WTC11 (cell line): ENCODE measurements at regions not wholly inside any gene's neighbourhood (a gene's known extent, or its start where the extent isn't known, plus 50 kb on each side); places are given as distances from the start of the nearest gene placed in this dataset.

Experiments used
- ATAC-seq: fragments of 200-7000 bp; cut with Tn5 transposase; 2 replicates; pipeline ENCODE4 v1.10.0; 2021; ENCODE audit warnings: mild to moderate bottlenecking, moderate library complexity
- CTCF ChIA-PET: fragments of 300-600 bp; sonication (Branson Sonifier 250); formaldehyde crosslinking; loops from one replicate; lab custom pipeline; 2021; ENCODE audit warnings: antibody characterized with exemption; lab: Charles Lee
- POLR2A ChIA-PET: fragments of 350-600 bp; sonication (Branson Sonifier 250); formaldehyde crosslinking; loops from one replicate; lab custom pipeline; 2021; ENCODE audit warnings: antibody characterized with exemption; lab: Charles Lee
- DNase-seq: peaks from one replicate; pipeline ENCODE4 v3.0.0; 2021; ENCODE audit warnings: low spot score
- H3K27ac Mint-ChIP-seq: 2 replicates; pipeline ENCODE4 v1.8.0; 2021; ENCODE audit warnings: mixed read lengths
- H3K27me3 Mint-ChIP-seq: 2 replicates; pipeline ENCODE4 v1.8.0; 2021; ENCODE audit warnings: low read depth, mild to moderate bottlenecking, moderate library complexity, mixed read lengths
- H3K36me3 Mint-ChIP-seq: 2 replicates; pipeline ENCODE4 v1.8.0; 2021; ENCODE audit warnings: mixed read lengths
- H3K4me1 Mint-ChIP-seq: 2 replicates; pipeline ENCODE4 v1.8.0; 2022; ENCODE audit warnings: mixed read lengths
- H3K4me3 Mint-ChIP-seq: 2 replicates; pipeline ENCODE4 v1.8.0; 2021; ENCODE audit warnings: mild to moderate bottlenecking, moderate library complexity, mixed read lengths
- H3K9me3 Mint-ChIP-seq: 2 replicates; pipeline ENCODE4 v1.8.0; 2021; ENCODE audit warnings: mixed read lengths
- AFF4 ChIP-seq: sonication (generic); formaldehyde crosslinking; IDR thresholded peaks from 2 replicates; pipeline ENCODE4 v1.8.1; 2023; ENCODE audit warnings: mild to moderate bottlenecking, missing genetic modification reagents, borderline replicate concordance
- CBFB ChIP-seq: sonication (generic); formaldehyde crosslinking; IDR thresholded peaks from 2 replicates; pipeline ENCODE4 v1.8.1; 2022; ENCODE audit warnings: mild to moderate bottlenecking, low read depth, missing genetic modification reagents
- CREB1 ChIP-seq: sonication (generic); formaldehyde crosslinking; IDR thresholded peaks from 2 replicates; pipeline ENCODE4 v1.8.0; 2023; ENCODE audit warnings: mild to moderate bottlenecking, missing genetic modification reagents
- CREM ChIP-seq: sonication (generic); formaldehyde crosslinking; IDR thresholded peaks from 2 replicates; pipeline ENCODE4 v1.8.1; 2022; ENCODE audit warnings: mild to moderate bottlenecking, missing genetic modification reagents, moderate library complexity
- ERG ChIP-seq: fragments of 250-450 bp; sonication (Bioruptor Pico); IDR thresholded peaks from 2 replicates; pipeline ENCODE4 v1.8.0; 2021; ENCODE audit warnings: mild to moderate bottlenecking
- FOXK1 ChIP-seq: sonication (generic); formaldehyde crosslinking; IDR thresholded peaks from 2 replicates; pipeline ENCODE4 v1.8.0; 2022; ENCODE audit warnings: mild to moderate bottlenecking, moderate library complexity, missing genetic modification reagents
- GABPB1 ChIP-seq: sonication (generic); formaldehyde crosslinking; IDR thresholded peaks from 2 replicates; pipeline ENCODE4 v1.8.1; 2023; ENCODE audit warnings: mild to moderate bottlenecking, missing genetic modification reagents
- GRHL2 ChIP-seq: fragments of 250-450 bp; sonication (Bioruptor Pico); IDR thresholded peaks from 2 replicates; pipeline ENCODE4 v1.8.0; 2022; ENCODE audit warnings: mild to moderate bottlenecking, moderate library complexity; ENCODE audit not compliant: insufficient replicate concordance, severe bottlenecking
- JAZF1 ChIP-seq: fragments of 250-450 bp; sonication (Bioruptor Pico); IDR thresholded peaks from 2 replicates; pipeline ENCODE4 v1.9.0; 2021; ENCODE audit warnings: moderate library complexity, mild to moderate bottlenecking, inconsistent platforms
- KAT7 ChIP-seq: sonication (generic); formaldehyde crosslinking; IDR thresholded peaks from 2 replicates; pipeline ENCODE4 v1.8.1; 2023; ENCODE audit warnings: missing genetic modification reagents, mild to moderate bottlenecking, borderline replicate concordance
- NR2C2 ChIP-seq: sonication (generic); formaldehyde crosslinking; IDR thresholded peaks from 2 replicates; pipeline ENCODE4 v1.8.0; 2022; ENCODE audit warnings: mild to moderate bottlenecking, missing genetic modification reagents
- RELA ChIP-seq: sonication (generic); formaldehyde crosslinking; IDR thresholded peaks from 2 replicates; pipeline ENCODE4 v1.8.1; 2022; ENCODE audit warnings: missing genetic modification reagents, mild to moderate bottlenecking, borderline replicate concordance
- STAT6 ChIP-seq: sonication (generic); formaldehyde crosslinking; conservative IDR thresholded peaks from 2 replicates; pipeline ENCODE4 v1.8.1; 2023; ENCODE audit warnings: mild to moderate bottlenecking, low read depth, missing genetic modification reagents, moderate library complexity
- TEAD1 ChIP-seq: sonication (generic); formaldehyde crosslinking; IDR thresholded peaks from 2 replicates; pipeline ENCODE4 v1.8.0; 2022; ENCODE audit warnings: mild to moderate bottlenecking, missing genetic modification reagents
- TP53 ChIP-seq: sonication (generic); formaldehyde crosslinking; IDR thresholded peaks from 2 replicates; pipeline ENCODE4 v1.8.1; 2023; ENCODE audit warnings: mild to moderate bottlenecking, missing genetic modification reagents
- ZBTB21 ChIP-seq: sonication (generic); formaldehyde crosslinking; IDR thresholded peaks from 2 replicates; pipeline ENCODE4 v1.8.1; 2023; ENCODE audit warnings: mild to moderate bottlenecking, missing genetic modification reagents, borderline replicate concordance
- ZNF219 ChIP-seq: sonication (generic); formaldehyde crosslinking; IDR thresholded peaks from 2 replicates; pipeline ENCODE4 v1.8.0; 2023; ENCODE audit warnings: missing genetic modification reagents, mild to moderate bottlenecking, borderline replicate concordance
- ZNF317 ChIP-seq: sonication (generic); formaldehyde crosslinking; IDR thresholded peaks from 2 replicates; pipeline ENCODE4 v1.8.1; 2023; ENCODE audit warnings: low read depth, mild to moderate bottlenecking, moderate library complexity, missing genetic modification reagents, borderline replicate concordance
- ZNF396 ChIP-seq: fragments of 250-450 bp; sonication (Bioruptor Pico); IDR thresholded peaks from 2 replicates; pipeline ENCODE4 v1.8.0; 2021; ENCODE audit warnings: mild to moderate bottlenecking, moderate library complexity, borderline replicate concordance
- TF ChIP-seq, protein P1 (sequence below): sonication (generic); formaldehyde crosslinking; IDR thresholded peaks from 2 replicates; pipeline ENCODE4 v1.8.0; 2022; ENCODE audit warnings: mild to moderate bottlenecking, missing genetic modification reagents
- TF ChIP-seq, protein P2 (sequence below): sonication (generic); formaldehyde crosslinking; IDR thresholded peaks from 2 replicates; pipeline ENCODE4 v1.8.0; 2023; ENCODE audit warnings: missing genetic modification reagents
- TF ChIP-seq, protein P3 (sequence below): sonication (generic); formaldehyde crosslinking; IDR thresholded peaks from 2 replicates; pipeline ENCODE4 v1.8.0; 2022; ENCODE audit warnings: mild to moderate bottlenecking, missing genetic modification reagents

DNA sequence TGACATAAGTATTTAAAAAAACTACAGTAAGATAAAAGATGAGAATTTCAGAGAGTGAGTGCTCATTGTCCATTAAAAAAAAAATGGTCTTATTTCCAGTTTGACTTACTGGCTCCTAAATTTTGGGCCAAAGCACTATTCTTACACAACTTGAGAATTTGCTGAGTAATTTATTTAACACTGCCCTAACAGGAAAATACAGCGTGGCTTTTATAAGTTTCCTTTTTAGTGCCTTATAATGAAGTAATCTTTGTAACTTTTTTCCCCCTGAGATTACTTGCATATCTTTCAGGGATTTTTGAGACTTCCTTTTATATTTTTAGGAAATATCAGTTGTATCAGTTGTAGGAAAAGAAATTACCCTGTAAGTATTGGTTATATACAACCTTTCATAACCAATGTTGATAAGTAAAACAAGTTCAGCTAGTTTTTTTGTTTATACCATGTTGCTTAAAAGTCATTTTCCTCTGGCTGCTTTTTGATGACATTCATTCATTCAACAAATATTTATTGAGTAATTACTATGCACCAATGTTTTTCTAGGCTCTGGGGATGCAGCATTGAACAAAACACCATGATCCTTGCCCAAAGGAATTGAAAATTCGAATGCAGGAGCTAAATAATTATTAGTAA is 106.4 kb upstream of the SGK1 start:
- POLR2A ChIA-PET = no interaction called here
- Mint-ChIP-seq H3K4me1 (no peaks in the 10 kb centered on the region), H3K36me3 (peaks cover 12% of the 10 kb centered on the region), H3K4me3 (no peak overlapping the region), H3K9me3 (peaks cover 23% of the 10 kb centered on the region), H3K27ac (no peak overlapping the region), H3K27me3 (no peaks in the 10 kb centered on the region)
- CTCF ChIA-PET = no interaction called here
- DNase-seq (no peak), ATAC-seq (no peak)
- no peak for TF ChIP-seq KAT7 (CRISPR knock-in tag)
- TF ChIP-seq TP53 (CRISPR knock-in tag) = no peak
- no peak for TF ChIP-seq JAZF1 (CRISPR knock-in tag)

GRCh38 chr6:134422426-134423231 is 104.7 kb upstream of the SGK1 start:
- no peak for ATAC-seq
- TF ChIP-seq FOXK1 (CRISPR knock-in tag) = no peak
- TF ChIP-seq ZNF396 (CRISPR knock-in tag) = no peak
- no peak for TF ChIP-seq ERG (CRISPR knock-in tag)
- TF ChIP-seq, protein P1, sequence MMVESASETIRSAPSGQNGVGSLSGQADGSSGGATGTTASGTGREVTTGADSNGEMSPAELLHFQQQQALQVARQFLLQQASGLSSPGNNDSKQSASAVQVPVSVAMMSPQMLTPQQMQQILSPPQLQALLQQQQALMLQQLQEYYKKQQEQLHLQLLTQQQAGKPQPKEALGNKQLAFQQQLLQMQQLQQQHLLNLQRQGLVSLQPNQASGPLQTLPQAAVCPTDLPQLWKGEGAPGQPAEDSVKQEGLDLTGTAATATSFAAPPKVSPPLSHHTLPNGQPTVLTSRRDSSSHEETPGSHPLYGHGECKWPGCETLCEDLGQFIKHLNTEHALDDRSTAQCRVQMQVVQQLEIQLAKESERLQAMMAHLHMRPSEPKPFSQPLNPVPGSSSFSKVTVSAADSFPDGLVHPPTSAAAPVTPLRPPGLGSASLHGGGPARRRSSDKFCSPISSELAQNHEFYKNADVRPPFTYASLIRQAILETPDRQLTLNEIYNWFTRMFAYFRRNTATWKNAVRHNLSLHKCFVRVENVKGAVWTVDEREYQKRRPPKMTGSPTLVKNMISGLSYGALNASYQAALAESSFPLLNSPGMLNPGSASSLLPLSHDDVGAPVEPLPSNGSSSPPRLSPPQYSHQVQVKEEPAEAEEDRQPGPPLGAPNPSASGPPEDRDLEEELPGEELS (CRISPR knock-in tag) = no peak
- TF ChIP-seq CREB1 (CRISPR knock-in tag) = no peak
- TF ChIP-seq, protein P2, sequence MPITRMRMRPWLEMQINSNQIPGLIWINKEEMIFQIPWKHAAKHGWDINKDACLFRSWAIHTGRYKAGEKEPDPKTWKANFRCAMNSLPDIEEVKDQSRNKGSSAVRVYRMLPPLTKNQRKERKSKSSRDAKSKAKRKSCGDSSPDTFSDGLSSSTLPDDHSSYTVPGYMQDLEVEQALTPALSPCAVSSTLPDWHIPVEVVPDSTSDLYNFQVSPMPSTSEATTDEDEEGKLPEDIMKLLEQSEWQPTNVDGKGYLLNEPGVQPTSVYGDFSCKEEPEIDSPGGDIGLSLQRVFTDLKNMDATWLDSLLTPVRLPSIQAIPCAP (CRISPR knock-in tag) = no peak
- TF ChIP-seq ZNF317 (CRISPR knock-in tag) = no peak
- TF ChIP-seq GABPB1 = no peak
- no peak for TF ChIP-seq CREM (CRISPR knock-in tag)
- no peak for TF ChIP-seq ZNF219 (CRISPR knock-in tag)
- no peak for TF ChIP-seq NR2C2
- no peak for TF ChIP-seq GRHL2 (CRISPR knock-in tag)
- no peak for TF ChIP-seq AFF4 (CRISPR knock-in tag)
- TF ChIP-seq, protein P3, sequence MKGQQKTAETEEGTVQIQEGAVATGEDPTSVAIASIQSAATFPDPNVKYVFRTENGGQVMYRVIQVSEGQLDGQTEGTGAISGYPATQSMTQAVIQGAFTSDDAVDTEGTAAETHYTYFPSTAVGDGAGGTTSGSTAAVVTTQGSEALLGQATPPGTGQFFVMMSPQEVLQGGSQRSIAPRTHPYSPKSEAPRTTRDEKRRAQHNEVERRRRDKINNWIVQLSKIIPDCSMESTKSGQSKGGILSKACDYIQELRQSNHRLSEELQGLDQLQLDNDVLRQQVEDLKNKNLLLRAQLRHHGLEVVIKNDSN = no peak
- TF ChIP-seq ZBTB21 (CRISPR knock-in tag) = no peak
- TF ChIP-seq CBFB = no peak
- TF ChIP-seq TEAD1 (CRISPR knock-in tag) = no peak
- no peak for TF ChIP-seq JAZF1 (CRISPR knock-in tag)
- no peak for TF ChIP-seq STAT6 (CRISPR knock-in tag)
- TF ChIP-seq RELA (CRISPR knock-in tag) = no peak
- H3K27me3 Mint-ChIP-seq = no peaks in the 10 kb centered on the region
- H3K4me1 Mint-ChIP-seq = no peaks in the 10 kb centered on the region
- H3K27ac Mint-ChIP-seq = no peak overlapping the region
- H3K4me3 Mint-ChIP-seq = no peak overlapping the region
- ChIA-PET POLR2A (interaction anchor here (0.6 kb wide), 1 partner anchor 21 kb away, joined by 4 read pairs; no protein-coding TSS in a partner anchor), CTCF (no interaction called here)
- DNase-seq = no peak
- peaks cover 12% of the 10 kb centered on the region for H3K36me3 Mint-ChIP-seq
- peaks cover 23% of the 10 kb centered on the region for H3K9me3 Mint-ChIP-seq
